Brain microvascular endothelial cell (primary cell): ENCODE measurements at regions not wholly inside any gene's neighbourhood (a gene's known extent, or its start where the extent isn't known, plus 50 kb on each side); places are given as distances from the start of the nearest gene placed in this dataset.

Experiments used
- DNase-seq: peaks from one replicate; pipeline ENCODE4 v3.0.0-alpha.2; 2020
- H3K27ac ChIP-seq: fragments of 250-450 bp; sonication (Bioruptor Pico); 2 replicates; pipeline ENCODE4 v1.5.1; 2020; ENCODE audit warnings: mild to moderate bottlenecking, moderate library complexity
- H3K27me3 ChIP-seq: fragments of 250-450 bp; sonication (Bioruptor Pico); replicated peaks from 2 replicates; pipeline ENCODE4 v1.5.1; 2020; ENCODE audit warnings: mild to moderate bottlenecking
- H3K36me3 ChIP-seq: fragments of 250-450 bp; sonication (Bioruptor Pico); replicated peaks from 2 replicates; pipeline ENCODE4 v1.5.1; 2020; ENCODE audit warnings: mild to moderate bottlenecking
- H3K4me3 ChIP-seq: 2 replicates; pipeline ENCODE4 v1.5.1; 2011; ENCODE audit warnings: low read depth, mild to moderate bottlenecking, control low read depth, low read length, moderate library complexity
- CTCF ChIP-seq: IDR thresholded peaks from 2 replicates; pipeline ENCODE4 v1.5.1; 2011; ENCODE audit warnings: low read depth, mild to moderate bottlenecking, moderate library complexity, low read length, control low read depth, inconsistent platforms; ENCODE audit errors: missing control alignments
- in situ Hi-C: cut with HindIII; loops from 2 replicates; pipeline ENCODE4 v1.10.0; 2017; ENCODE audit warnings: low sequenced_read_pairs, low pct_ligation_motif_present

- no peak for TF ChIP-seq CTCF
- in situ Hi-C loops: no loop called here
- H3K27me3 ChIP-seq: no peaks in the 10 kb centered on the region
Measured at GRCh38 chrX:3450881-3451570, 104.6 kb upstream of the MXRA5 start.

GRCh38 chrX:3449287-3449686 lies 102.8 kb upstream of the MXRA5 start:
- H3K27me3 ChIP-seq: no peaks in the 10 kb centered on the region
- DNase-seq: no peak
- in situ Hi-C loops: no loop called here
- H3K27ac ChIP-seq: no peak overlapping the region
- no peak for TF ChIP-seq CTCF
- no peaks in the 10 kb centered on the region for H3K36me3 ChIP-seq
- no peak overlapping the region for H3K4me3 ChIP-seq

More at GRCh38 chrX:3450881-3451570, 104.6 kb upstream of the MXRA5 start:
- no peaks in the 10 kb centered on the region for H3K36me3 ChIP-seq
- no peak overlapping the region for H3K27ac ChIP-seq
- DNase-seq: no peak
- H3K4me3 ChIP-seq: no peak overlapping the region

- Histone ChIP-seq H3K4me3 (no peak overlapping the region), H3K27ac (no peak overlapping the region), H3K27me3 (no peaks in the 10 kb centered on the region), H3K36me3 (no peaks in the 10 kb centered on the region)
- no peak for DNase-seq
- in situ Hi-C loops: no loop called here
- no peak for TF ChIP-seq CTCF
Measured at GRCh38 chrX:3448563-3448962, 102.1 kb upstream of the MXRA5 start.

- TF ChIP-seq CTCF: no peak
Measured at GRCh38 chrX:3445806-3446490, 99.5 kb upstream of the MXRA5 start.

GRCh38 chrX:3443184-3443583 lies 96.7 kb upstream of the MXRA5 start:
- no peak for TF ChIP-seq CTCF
- no peaks in the 10 kb centered on the region for H3K36me3 ChIP-seq
- H3K27ac ChIP-seq: no peak overlapping the region
- no peak overlapping the region for H3K4me3 ChIP-seq
- DNase-seq: no peak
- H3K27me3 ChIP-seq: no peaks in the 10 kb centered on the region
- in situ Hi-C loops: no loop called here

More at GRCh38 chrX:3445806-3446490, 99.5 kb upstream of the MXRA5 start:
- DNase-seq: no peak
- in situ Hi-C loops: no loop called here
- H3K4me3 ChIP-seq: no peak overlapping the region
- H3K27me3 ChIP-seq: no peaks in the 10 kb centered on the region
- no peak overlapping the region for H3K27ac ChIP-seq
- H3K36me3 ChIP-seq: no peaks in the 10 kb centered on the region
